Mesodermal cell (in vitro differentiated cells): ENCODE measurements at regions not wholly inside any gene's neighbourhood (a gene's known extent, or its start where the extent isn't known, plus 50 kb on each side); places are given as distances from the start of the nearest gene placed in this dataset.
"Not testable (repeated sequence)": the region's sequence is repeated elsewhere in the genome, so short reads cannot be mapped to it uniquely, and the experiment has no call there.

ENCODE experiments used
- H3K27ac ChIP-seq: 2 replicates; pipeline ENCODE4 v1.7.0; 2013; ENCODE audit warnings: mild to moderate bottlenecking, low read depth, low read length, moderate library complexity; ENCODE audit not compliant: severe bottlenecking
- H3K36me3 ChIP-seq: 2 replicates; pipeline ENCODE4 v1.7.1; 2013; ENCODE audit warnings: mild to moderate bottlenecking, low read length, moderate library complexity; ENCODE audit not compliant: control insufficient read depth, insufficient read depth
- H3K4me1 ChIP-seq: one replicate; pipeline ENCODE4 v1.7.1; 2013; ENCODE audit warnings: mild to moderate bottlenecking, low read length; ENCODE audit not compliant: insufficient read depth, control insufficient read depth, poor library complexity, severe bottlenecking
- H3K4me3 ChIP-seq: 2 replicates; pipeline ENCODE4 v1.7.0; 2013; ENCODE audit warnings: low read length, control low read depth, mild to moderate bottlenecking; ENCODE audit not compliant: insufficient read depth, poor library complexity, severe bottlenecking; ENCODE audit errors: extremely low read depth
- H3K9me3 ChIP-seq: 2 replicates; pipeline ENCODE4 v1.7.1; 2013; ENCODE audit warnings: mild to moderate bottlenecking, low read length, moderate library complexity; ENCODE audit not compliant: control insufficient read depth
- WGBS, 2 experiments: methylation state at CpG; one replicate each; pipeline ENCODE4 v1.1.5; 2013; ENCODE audit warnings: missing lambda C conversion rate in 2 of 2; ENCODE audit not compliant: insufficient coverage in 2 of 2; 5-methylcytosine and 5-hydroxymethylcytosine counted together

DNA sequence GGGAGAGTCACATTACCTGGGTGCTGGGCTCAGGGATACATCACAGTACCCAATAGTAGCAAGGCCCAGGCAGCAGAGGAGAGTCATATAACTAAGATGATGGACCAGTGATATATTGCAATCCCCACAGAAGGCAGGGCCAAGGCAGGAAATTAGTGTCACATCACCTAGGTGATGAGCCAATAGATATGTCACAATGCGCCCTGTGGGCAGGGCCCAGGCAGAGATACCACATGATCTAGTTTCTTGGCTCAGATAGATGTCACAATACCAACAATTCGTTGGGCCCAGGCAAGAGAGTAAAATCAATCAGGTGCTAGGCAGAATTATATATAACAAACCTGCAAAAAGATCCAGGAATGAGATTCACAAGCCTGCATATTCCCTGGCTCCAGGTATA, 2111.5 kb downstream of the TP53TG3F start:
- no peak overlapping the region for H3K4me3 ChIP-seq
- peaks cover 72% of the 10 kb centered on the region for H3K9me3 ChIP-seq
- no peaks in the 10 kb centered on the region for H3K4me1 ChIP-seq
- H3K27ac ChIP-seq: no peak overlapping the region
- WGBS, 2 experiments: 0 to 80% methylated on average over 1 of the region's 2 CpGs
- no peaks in the 10 kb centered on the region for H3K36me3 ChIP-seq

- Histone ChIP-seq H3K9me3 (peaks cover 82% of the 10 kb centered on the region), H3K4me3 (no peak overlapping the region), H3K4me1 (no peaks in the 10 kb centered on the region), H3K36me3 (no peaks in the 10 kb centered on the region), H3K27ac (no peak overlapping the region)
- 67% methylated on average over 1 of the region's 3 CpGs; no CpG with 5 or more reads in 1 of the 2 experiments for WGBS, 2 experiments
Observed at GRCh38 chr16:35572186-35572585, 2112.8 kb downstream of the TP53TG3F start.

DNA sequence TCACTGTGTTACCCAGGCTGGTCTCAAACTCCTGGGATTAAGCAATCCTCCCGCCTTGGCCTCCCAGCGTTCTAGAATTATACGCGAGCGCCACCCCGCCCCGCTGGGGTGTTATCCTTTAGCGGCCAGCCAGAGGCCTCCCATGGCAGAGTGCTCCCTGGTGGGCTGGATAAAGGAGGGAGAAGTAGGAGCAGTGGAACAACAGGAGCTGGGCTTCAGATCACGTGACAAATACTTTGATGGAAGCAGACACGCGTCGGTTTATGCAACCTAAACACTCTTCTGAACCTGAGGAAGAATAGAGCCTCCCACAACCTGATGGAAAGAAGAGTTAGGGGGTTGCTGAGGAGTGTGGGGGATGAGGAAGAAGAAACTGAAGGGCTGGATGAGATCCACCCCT, 2114.0 kb downstream of the TP53TG3F start:
- WGBS, 2 experiments: 89 to 91% methylated on average over 4 to 8 of the region's 12 CpGs
- Histone ChIP-seq H3K4me3 (no peak overlapping the region), H3K36me3 (no peaks in the 10 kb centered on the region), H3K4me1 (no peaks in the 10 kb centered on the region), H3K9me3 (peaks cover 83% of the 10 kb centered on the region), H3K27ac (no peak overlapping the region)

DNA sequence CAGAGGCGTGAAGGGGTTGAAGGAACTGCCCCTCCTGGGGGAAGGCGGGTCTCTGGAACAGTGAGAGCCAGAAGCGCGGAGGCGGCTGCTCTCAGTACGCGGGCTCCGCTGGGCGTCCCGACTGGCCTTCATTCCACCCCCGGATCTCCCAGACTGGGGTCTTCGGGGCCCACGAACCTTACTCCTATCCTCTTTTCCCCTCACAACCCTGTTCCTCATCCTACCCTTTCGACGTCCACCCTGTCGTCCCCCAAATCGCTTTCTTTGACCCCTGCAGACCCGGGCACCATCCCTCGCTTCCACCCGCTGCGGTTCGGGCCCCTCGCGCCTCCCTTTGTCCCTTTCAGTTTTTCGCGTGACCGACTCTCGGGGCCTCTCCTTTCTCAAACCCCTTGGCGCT, 2114.6 kb downstream of the TP53TG3F start:
- 80 to 83% methylated on average over 19 to 29 of the region's 29 CpGs for WGBS, 2 experiments
- no peaks in the 10 kb centered on the region for H3K36me3 ChIP-seq

GRCh38 chr16:35574454-35575431, 2115.3 kb downstream of the TP53TG3F start:
- Histone ChIP-seq H3K36me3 (no peaks in the 10 kb centered on the region), H3K27ac (no peak overlapping the region), H3K4me1 (no peaks in the 10 kb centered on the region), H3K9me3 (peaks cover 84% of the 10 kb centered on the region), H3K4me3 (no peak overlapping the region)
- 87 to 92% methylated on average over 31 to 33 of the region's 60 CpGs for WGBS, 2 experiments

More for the DNA sequence above, 2114.6 kb downstream of the TP53TG3F start:
- peaks cover 83% of the 10 kb centered on the region for H3K9me3 ChIP-seq
- no peaks in the 10 kb centered on the region for H3K4me1 ChIP-seq
- H3K27ac ChIP-seq: no peak overlapping the region
- no peak overlapping the region for H3K4me3 ChIP-seq

GRCh38 chr16:35575432-35575821, 2116.0 kb downstream of the TP53TG3F start:
- peaks cover 85% of the 10 kb centered on the region for H3K9me3 ChIP-seq
- no peak overlapping the region for H3K27ac ChIP-seq
- 92 to 93% methylated on average over 17 of the region's 17 CpGs for WGBS, 2 experiments
- no peaks in the 10 kb centered on the region for H3K36me3 ChIP-seq
- H3K4me1 ChIP-seq: no peaks in the 10 kb centered on the region
- H3K4me3 ChIP-seq: no peak overlapping the region

DNA sequence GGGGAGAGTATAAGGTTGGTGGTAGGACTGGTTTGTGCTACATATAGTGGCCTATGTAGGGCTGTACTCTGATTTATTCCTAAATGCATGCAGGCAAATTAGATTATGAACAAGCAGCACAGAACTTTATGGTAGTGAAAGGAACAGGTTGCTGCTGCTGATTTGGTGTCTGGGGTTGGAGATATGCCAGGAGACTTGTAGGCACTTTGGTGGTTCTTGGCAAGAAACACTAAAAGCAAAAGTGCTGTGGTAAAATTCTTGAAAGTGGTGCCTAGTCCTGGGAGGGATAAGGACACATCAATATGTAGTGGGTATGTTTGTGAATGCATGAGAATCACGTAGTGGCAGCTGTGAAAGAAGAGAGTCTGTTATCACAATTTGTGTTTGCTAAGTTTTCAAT, 2126.0 kb downstream of the TP53TG3F start:
- Histone ChIP-seq H3K27ac (no peak overlapping the region), H3K9me3 (peaks cover 59% of the 10 kb centered on the region), H3K4me1 (no peaks in the 10 kb centered on the region), H3K36me3 (no peaks in the 10 kb centered on the region), H3K4me3 (no peak overlapping the region)
- WGBS, 2 experiments: 60% methylated on average over 1 of the region's 1 CpG; no CpG with 5 or more reads in 1 of the 2 experiments

DNA sequence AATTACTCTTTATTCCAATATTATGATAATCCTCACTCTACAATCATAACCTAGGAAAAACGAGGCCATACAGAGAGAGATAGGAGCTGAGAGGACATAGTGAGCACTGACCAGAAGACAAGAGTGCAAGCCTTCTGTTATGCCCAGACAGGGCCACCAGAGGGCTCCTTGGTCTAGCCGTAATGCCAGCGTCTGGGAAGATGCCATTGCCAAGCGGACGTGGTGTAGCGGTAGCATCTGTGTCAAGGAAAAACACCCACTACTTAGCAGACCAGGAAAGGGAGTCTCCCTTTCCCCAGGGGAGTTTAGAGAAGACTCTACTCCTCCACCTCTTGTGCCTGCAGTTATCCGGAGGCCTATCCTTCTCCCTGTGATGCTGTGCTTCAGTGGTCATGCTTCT, 2131.5 kb downstream of the TP53TG3F start:
- H3K4me1 ChIP-seq, H3K27ac ChIP-seq, H3K4me3 ChIP-seq, H3K36me3 ChIP-seq: not testable (repeated sequence)
- H3K9me3 ChIP-seq: peaks cover 40% of the 10 kb centered on the region
- 74 to 79% methylated on average over 5 to 6 of the region's 7 CpGs for WGBS, 2 experiments

- 84 to 86% methylated on average over 3 to 4 of the region's 4 CpGs for WGBS, 2 experiments
Observed at GRCh38 chr16:35596467-35596866, 2137.1 kb downstream of the TP53TG3F start.

GRCh38 chr16:35598696-35599332, 2139.4 kb downstream of the TP53TG3F start:
- H3K9me3 ChIP-seq: peaks cover 49% of the 10 kb centered on the region
- H3K4me3 ChIP-seq: no peak overlapping the region
- no peaks in the 10 kb centered on the region for H3K36me3 ChIP-seq
- 72 to 80% methylated on average over 5 to 8 of the region's 9 CpGs for WGBS, 2 experiments
- H3K27ac ChIP-seq: no peak overlapping the region
- H3K4me1 ChIP-seq: no peaks in the 10 kb centered on the region

More at GRCh38 chr16:35596467-35596866, 2137.1 kb downstream of the TP53TG3F start:
- H3K4me1 ChIP-seq: no peaks in the 10 kb centered on the region
- H3K4me3 ChIP-seq: no peak overlapping the region
- H3K9me3 ChIP-seq: peaks cover 51% of the 10 kb centered on the region
- H3K36me3 ChIP-seq: no peaks in the 10 kb centered on the region
- H3K27ac ChIP-seq: no peak overlapping the region
